ENCODE measurements at regions not wholly inside any gene's neighbourhood (a gene's known extent, or its start where the extent isn't known, plus 50 kb on each side); places are given as distances from the start of the nearest gene placed in this dataset.

GRCh38 chr5:174314261-174314660 lies 268.8 kb downstream of the NSG2 start:
- Histone ChIP-seq H3K9me3 (ENCODE audit: severe bottlenecking) (peaks cover 3% of the 10 kb centered on the region), H3K27me3 (ENCODE audit: insufficient read depth, low read depth, severe bottlenecking) (peaks cover 59% of the 10 kb centered on the region), H3K36me3 (no peaks in the 10 kb centered on the region), H3K27ac (no peak overlapping the region), H3K4me3 (ENCODE audit: low read depth, low read length) (no peak overlapping the region)
- TF ChIP-seq CTCF (IDR thresholded peaks at IDR 0.05; ENCODE audit: low read depth, low read length): no peak
- no peak for DNase-seq

- Histone ChIP-seq H3K9me3 (ENCODE audit: severe bottlenecking) (peaks cover 3% of the 10 kb centered on the region), H3K36me3 (no peaks in the 10 kb centered on the region), H3K27ac (no peak overlapping the region), H3K4me3 (ENCODE audit: low read depth, low read length) (no peak overlapping the region), H3K27me3 (ENCODE audit: insufficient read depth, low read depth, severe bottlenecking) (peaks cover 61% of the 10 kb centered on the region)
- no peak for TF ChIP-seq CTCF (IDR thresholded peaks at IDR 0.05; ENCODE audit: low read depth, low read length)
- DNase-seq: no peak
These were observed 270.0 kb downstream of the NSG2 start for GRCh38 chr5:174315471-174315870.

GRCh38 chr5:174315871-174316270 lies 270.4 kb downstream of the NSG2 start:
- Histone ChIP-seq H3K9me3 (ENCODE audit: severe bottlenecking) (peaks cover 3% of the 10 kb centered on the region), H3K27me3 (ENCODE audit: insufficient read depth, low read depth, severe bottlenecking) (peaks cover 57% of the 10 kb centered on the region), H3K36me3 (no peaks in the 10 kb centered on the region), H3K4me3 (ENCODE audit: low read depth, low read length) (no peak overlapping the region), H3K27ac (no peak overlapping the region)
- DNase-seq: no peak
- no peak for TF ChIP-seq CTCF (IDR thresholded peaks at IDR 0.05; ENCODE audit: low read depth, low read length)

GRCh38 chr5:174316326-174316725 lies 270.8 kb downstream of the NSG2 start:
- TF ChIP-seq CTCF (IDR thresholded peaks at IDR 0.05; ENCODE audit: low read depth, low read length): no peak
- Histone ChIP-seq H3K27me3 (ENCODE audit: insufficient read depth, low read depth, severe bottlenecking) (peaks cover 52% of the 10 kb centered on the region), H3K27ac (no peak overlapping the region), H3K36me3 (no peaks in the 10 kb centered on the region), H3K9me3 (ENCODE audit: severe bottlenecking) (peaks cover 3% of the 10 kb centered on the region), H3K4me3 (ENCODE audit: low read depth, low read length) (no peak overlapping the region)
- DNase-seq: no peak

- Histone ChIP-seq H3K36me3 (no peaks in the 10 kb centered on the region), H3K9me3 (ENCODE audit: severe bottlenecking) (no peaks in the 10 kb centered on the region), H3K27ac (no peak overlapping the region), H3K4me3 (ENCODE audit: low read depth, low read length) (no peak overlapping the region), H3K27me3 (ENCODE audit: insufficient read depth, low read depth, severe bottlenecking) (peaks cover 53% of the 10 kb centered on the region)
- TF ChIP-seq CTCF (IDR thresholded peaks at IDR 0.05; ENCODE audit: low read depth, low read length): peak; percentile 92
- DNase-seq: peak; percentile 61
These were observed 271.9 kb downstream of the NSG2 start for GRCh38 chr5:174317256-174317894.

- Histone ChIP-seq H3K27ac (no peak overlapping the region), H3K36me3 (no peaks in the 10 kb centered on the region), H3K27me3 (ENCODE audit: insufficient read depth, low read depth, severe bottlenecking) (peaks cover 50% of the 10 kb centered on the region), H3K9me3 (ENCODE audit: severe bottlenecking) (no peaks in the 10 kb centered on the region), H3K4me3 (ENCODE audit: low read depth, low read length) (no peak overlapping the region)
- DNase-seq: no peak
- TF ChIP-seq CTCF (IDR thresholded peaks at IDR 0.05; ENCODE audit: low read depth, low read length): no peak
These were observed 273.1 kb downstream of the NSG2 start for GRCh38 chr5:174318578-174318977.
